H1 (cell line): ENCODE measurements at regions not wholly inside any gene's neighbourhood (a gene's known extent, or its start where the extent isn't known, plus 50 kb on each side); places are given as distances from the start of the nearest gene placed in this dataset.

Source experiments
- NRF1 ChIP-seq: IDR thresholded peaks from 2 replicates; pipeline ENCODE4 v1.6.1; 2011; ENCODE audit warnings: mild to moderate bottlenecking, low read depth, low read length, improper control_type of control experiment
- RFX5 ChIP-seq: IDR thresholded peaks from 2 replicates; pipeline ENCODE4 v1.6.1; 2011; ENCODE audit warnings: low read depth, low read length, improper control_type of control experiment, borderline replicate concordance
- SAP30 ChIP-seq: fragments of 300-600 bp; sonication (generic); IDR thresholded peaks from 2 replicates; pipeline ENCODE4 v1.7.1; 2012; ENCODE audit warnings: low read length, moderate library complexity, mild to moderate bottlenecking, inconsistent platforms; ENCODE audit not compliant: insufficient read depth, insufficient replicate concordance
- SIN3A ChIP-seq, 2 experiments: IDR thresholded peaks in 1 of 2; conservative IDR thresholded peaks in 1 of 2; 2 replicates each; pipeline ENCODE4 v1.6.1; 2011 to 2012; ENCODE audit warnings: low read length in 2 of 2, improper control_type of control experiment in 1 of 2, low read depth in 1 of 2, mild to moderate bottlenecking in 1 of 2
- SP1 ChIP-seq: IDR thresholded peaks from 2 replicates; pipeline ENCODE4 v1.6.1; 2011; ENCODE audit warnings: low read depth, low read length

DNA sequence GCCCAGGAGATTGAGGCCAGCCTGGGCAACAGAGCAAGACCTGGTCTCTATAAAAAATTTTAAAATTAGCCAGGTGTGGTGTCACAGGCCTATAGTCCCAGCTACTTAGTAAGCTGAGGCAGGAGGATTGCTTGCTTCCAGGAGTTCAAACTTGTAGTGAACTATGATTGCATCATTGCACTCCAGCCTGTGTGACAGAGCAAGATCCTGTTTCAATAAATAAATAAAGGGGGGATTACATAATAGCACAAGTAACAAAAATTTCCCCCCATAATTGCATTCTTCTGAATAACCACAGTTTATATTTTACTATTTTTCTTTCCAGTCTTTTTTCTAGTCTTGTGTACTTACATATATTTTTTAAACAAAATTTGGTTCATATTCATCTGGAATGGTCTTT, 135.6 kb downstream of the CHIC2 start (continued):
- TF ChIP-seq SIN3A (conservative IDR thresholded peaks at IDR 0.05 in 1 of 2, IDR thresholded peaks at IDR 0.05 in 1 of 2; ENCODE audit: low read depth in 1 of 2, low read length in 2 of 2) (no peak), RFX5 (no peak), NRF1 (no peak), SAP30 (no peak), SP1 (no peak)
